GM12874 (cell line): ENCODE measurements at regions not wholly inside any gene's neighbourhood (a gene's known extent, or its start where the extent isn't known, plus 50 kb on each side); places are given as distances from the start of the nearest gene placed in this dataset.

ENCODE experiments used
- TF ChIP-seq, protein P1 (sequence below): IDR thresholded peaks from 2 replicates; pipeline ENCODE4 v1.5.1; 2011; ENCODE audit warnings: low read depth, mild to moderate bottlenecking, control low read depth, low read length, moderate library complexity; ENCODE audit not compliant: insufficient read depth

DNA sequence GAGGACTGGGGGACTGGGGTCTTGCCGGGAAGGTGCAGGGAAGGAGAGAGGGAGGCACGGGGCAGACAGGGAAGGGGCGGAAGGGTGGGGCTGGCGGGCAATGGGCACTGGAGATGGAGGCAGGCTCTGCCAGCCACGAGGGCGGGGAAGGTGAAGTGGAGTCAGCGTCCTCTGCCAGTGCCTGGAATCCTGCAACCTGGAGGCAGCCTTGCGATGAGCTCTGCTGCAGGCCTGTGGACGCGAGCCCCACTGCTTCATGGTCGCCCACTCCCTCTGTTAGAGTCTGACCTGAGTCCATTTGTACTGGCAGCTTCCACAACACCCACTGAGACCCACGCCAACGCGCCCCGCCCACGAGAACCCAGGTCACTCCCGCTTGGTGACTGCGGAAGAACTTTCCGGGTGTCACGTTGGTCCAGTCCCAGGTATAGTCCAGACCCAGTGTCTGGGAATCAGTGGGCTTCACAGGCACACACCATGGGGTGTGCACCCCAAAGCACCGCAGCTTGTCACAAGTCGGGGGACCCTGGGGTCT lies 106.4 kb upstream of the PPP1R26 start:
- TF ChIP-seq, protein P1, sequence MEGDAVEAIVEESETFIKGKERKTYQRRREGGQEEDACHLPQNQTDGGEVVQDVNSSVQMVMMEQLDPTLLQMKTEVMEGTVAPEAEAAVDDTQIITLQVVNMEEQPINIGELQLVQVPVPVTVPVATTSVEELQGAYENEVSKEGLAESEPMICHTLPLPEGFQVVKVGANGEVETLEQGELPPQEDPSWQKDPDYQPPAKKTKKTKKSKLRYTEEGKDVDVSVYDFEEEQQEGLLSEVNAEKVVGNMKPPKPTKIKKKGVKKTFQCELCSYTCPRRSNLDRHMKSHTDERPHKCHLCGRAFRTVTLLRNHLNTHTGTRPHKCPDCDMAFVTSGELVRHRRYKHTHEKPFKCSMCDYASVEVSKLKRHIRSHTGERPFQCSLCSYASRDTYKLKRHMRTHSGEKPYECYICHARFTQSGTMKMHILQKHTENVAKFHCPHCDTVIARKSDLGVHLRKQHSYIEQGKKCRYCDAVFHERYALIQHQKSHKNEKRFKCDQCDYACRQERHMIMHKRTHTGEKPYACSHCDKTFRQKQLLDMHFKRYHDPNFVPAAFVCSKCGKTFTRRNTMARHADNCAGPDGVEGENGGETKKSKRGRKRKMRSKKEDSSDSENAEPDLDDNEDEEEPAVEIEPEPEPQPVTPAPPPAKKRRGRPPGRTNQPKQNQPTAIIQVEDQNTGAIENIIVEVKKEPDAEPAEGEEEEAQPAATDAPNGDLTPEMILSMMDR = no peak

DNA sequence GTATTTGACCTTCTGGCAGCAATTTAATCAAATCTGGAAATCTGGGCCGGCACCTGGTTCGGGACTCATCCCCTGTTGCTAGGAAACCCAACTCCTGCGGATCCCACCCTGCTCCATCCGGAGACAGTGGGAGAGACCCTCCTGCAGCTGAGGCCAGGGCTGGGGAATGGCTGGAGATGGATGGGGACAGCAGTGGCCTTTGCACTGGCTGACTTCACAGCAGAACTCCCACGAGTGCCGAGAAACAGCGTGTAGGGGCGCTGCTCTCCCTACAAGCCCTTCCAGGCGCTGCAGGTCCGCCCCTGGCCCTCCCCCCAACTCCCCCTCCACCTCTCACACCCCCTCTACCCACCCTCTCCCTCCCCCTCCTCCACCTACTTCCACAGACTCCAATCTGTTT lies 105.8 kb upstream of the PPP1R26 start:
- TF ChIP-seq, protein P1 = no peak

DNA sequence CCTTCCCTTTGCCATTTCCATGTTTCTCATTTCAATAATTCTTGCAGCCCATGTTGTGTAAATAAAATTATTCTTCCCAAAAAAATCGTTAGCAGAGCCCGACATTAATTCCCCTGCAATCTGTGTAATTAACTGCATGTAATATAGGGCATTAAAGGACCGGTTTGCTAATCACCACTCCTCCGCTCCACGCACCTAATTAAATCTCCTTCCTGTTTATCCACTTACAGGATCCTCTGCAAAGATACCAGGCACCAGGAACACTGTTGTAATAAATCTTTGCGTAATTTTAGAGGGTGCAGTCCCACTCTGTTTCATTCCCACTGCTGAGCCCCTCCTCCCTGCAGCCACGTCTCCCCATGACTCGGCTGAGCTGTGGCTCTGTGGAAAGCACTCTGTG lies 105.0 kb upstream of the PPP1R26 start:
- TF ChIP-seq, protein P1 = no peak

DNA sequence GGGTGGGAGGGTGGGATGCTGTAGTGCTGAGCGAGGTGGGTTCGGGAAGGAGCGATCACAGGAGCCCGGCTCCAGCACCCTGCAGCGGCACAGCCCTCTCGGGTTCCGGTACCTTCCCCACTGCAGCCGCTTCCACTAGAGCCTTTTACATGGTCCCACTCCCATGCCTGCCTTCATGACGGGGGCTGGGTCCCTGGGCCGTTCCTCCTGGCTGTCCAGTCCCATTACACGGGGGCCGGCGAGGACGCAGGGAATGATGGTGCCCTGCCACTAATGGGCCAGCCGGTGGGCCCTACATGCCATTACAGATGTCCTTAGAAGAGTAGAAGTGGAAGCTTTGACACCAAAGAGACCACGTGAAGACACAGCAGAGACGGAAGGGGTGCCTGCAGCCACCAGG lies 104.6 kb upstream of the PPP1R26 start:
- TF ChIP-seq, protein P1 = no peak

DNA sequence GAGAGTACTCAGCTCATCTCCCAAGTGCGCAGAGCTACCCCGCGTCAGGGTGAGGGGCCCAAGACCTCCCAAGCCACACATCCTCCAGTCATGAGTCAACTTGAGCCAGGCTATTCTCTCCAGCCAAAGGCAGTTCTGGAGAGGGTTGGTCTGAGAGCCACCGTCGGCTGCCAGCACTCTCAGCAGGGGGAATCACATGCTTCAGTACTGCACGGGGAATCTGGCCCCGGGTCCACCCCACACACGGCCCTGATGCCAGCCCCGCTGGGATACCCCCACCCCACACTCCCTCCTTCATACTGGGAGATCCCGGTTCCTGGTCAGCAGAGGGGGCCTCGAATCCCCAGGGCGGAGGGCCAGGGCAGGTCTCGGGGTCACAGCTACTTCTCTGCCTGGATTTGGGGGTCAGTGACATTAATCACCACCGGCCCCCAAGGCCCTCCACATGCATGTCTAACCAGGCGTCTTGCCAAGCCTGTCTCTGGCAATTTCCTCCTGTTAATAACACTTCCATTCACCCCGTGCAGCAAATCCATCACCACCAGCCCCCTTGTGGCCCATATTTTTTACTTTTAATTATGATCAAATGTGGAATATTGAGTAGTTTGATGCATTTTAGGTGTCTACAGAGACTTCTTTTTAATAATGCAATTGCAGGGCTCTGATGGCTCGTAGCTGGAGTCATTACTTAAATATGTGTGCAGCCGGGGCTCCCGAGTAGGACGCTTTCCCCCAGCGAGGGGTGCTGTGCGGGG lies 102.9 kb upstream of the PPP1R26 start:
- TF ChIP-seq, protein P1 = no peak

DNA sequence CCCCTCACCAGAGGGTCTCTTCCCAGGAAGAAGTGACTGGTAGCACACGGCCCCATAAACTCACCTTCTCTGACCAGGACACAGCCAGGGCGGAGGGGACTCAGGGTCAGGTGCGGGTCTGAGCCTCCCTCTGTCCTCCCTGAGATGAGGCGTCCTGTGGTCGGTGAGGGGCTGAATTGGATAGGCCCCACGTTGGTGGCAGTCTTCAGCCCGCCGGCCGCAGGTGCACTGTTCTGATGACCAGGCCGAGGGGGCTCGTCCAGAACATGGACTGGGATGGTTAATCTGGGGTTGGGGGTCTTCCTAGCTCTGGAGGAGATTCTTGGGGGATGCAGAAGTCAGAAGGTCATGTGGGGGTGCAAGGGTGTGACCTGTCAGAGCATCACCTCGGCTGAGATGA lies 102.2 kb upstream of the PPP1R26 start:
- TF ChIP-seq, protein P1 = no peak

DNA sequence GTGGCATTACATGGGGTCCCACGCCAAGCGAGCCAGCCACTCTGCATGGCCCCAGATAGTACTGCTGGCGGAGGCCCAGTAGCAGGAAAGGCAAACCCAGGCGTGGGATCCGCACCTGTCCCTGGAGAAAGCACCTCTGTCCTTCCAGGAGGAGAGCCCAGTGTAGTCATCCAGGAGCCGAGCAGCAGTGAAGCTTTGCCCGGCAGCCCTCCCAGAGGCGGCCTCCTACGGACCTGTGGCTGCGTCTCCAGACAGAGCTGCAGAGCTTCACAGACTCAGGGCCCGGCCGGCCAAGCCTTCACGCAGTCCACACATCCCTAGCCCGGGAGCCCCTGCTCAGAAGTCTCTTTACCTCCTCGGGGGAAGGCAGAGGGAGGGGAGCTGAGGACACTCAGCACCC lies 100.8 kb upstream of the PPP1R26 start:
- TF ChIP-seq, protein P1 = no peak
